ENCODE measurements at regions not wholly inside any gene's neighbourhood (a gene's known extent, or its start where the extent isn't known, plus 50 kb on each side); places are given as distances from the start of the nearest gene placed in this dataset.

DNA sequence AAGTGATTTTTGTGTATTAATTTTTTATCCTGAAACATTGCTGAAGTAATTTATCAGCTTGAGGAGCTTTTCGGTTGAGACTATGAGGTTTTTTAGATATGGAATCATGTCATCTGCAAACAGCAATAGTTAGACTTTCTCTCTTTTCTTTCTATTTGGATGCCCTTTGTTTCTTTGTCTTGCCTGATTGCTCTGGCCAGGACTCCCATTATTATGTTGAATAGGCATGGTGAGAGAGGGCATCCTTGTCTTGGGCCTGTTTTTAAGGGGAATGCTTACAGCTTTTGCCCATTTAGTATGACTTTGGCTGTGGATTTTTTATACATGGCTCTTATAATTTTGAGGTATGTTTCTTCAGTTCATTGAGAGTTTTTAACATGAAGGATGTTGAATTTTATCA is 207.6 kb upstream of the DEFB112 start:
- TF ChIP-seq CTCF (IDR thresholded peaks at IDR 0.05) (no peak), POLR2AphosphoS5 (IDR thresholded peaks at IDR 0.05) (no peak)
